HEK293 (cell line): ENCODE measurements at regions not wholly inside any gene's neighbourhood (a gene's known extent, or its start where the extent isn't known, plus 50 kb on each side); places are given as distances from the start of the nearest gene placed in this dataset.

Experiments used
- CTCF ChIA-PET: fragments of 350-600 bp; formaldehyde crosslinking; extraction: SDS; loops from one replicate; lab custom pipeline; 2021; ENCODE audit warnings: antibody characterized with exemption; lab: Yijun Ruan, JAX
- POLR2A ChIA-PET: fragments of 300-600 bp; formaldehyde crosslinking; extraction: SDS; loops from one replicate; lab custom pipeline; 2020; ENCODE audit warnings: antibody characterized with exemption, inconsistent platforms; lab: Yijun Ruan, JAX
- H3K27ac ChIP-seq: fragments of 200-500 bp; sonication (Bioruptor generic); 2 replicates; pipeline ENCODE4 v1.5.1; 2014; ENCODE audit warnings: low read depth, low read length, control low read depth, inconsistent platforms; ENCODE audit errors: extremely low read depth
- H3K36me3 ChIP-seq, 2 experiments: fragments of 200-500 bp in 1 of 2; sonication (Bioruptor generic) in 1 of 2; 1 replicate in 1 of 2; 2 replicates in 1 of 2; pipeline ENCODE4 v1.5.1; 2014 to 2017; ENCODE audit warnings: inconsistent platforms in 2 of 2, low read length in 2 of 2; ENCODE audit not compliant: control insufficient read depth in 2 of 2, insufficient read depth in 1 of 2
- H3K4me1 ChIP-seq: fragments of 200-500 bp; sonication (Bioruptor generic); 2 replicates; pipeline ENCODE4 v1.5.1; 2014; ENCODE audit warnings: mild to moderate bottlenecking, low read length, inconsistent platforms; ENCODE audit not compliant: control insufficient read depth, insufficient read depth
- H3K4me3 ChIP-seq: 2 replicates; pipeline ENCODE4 v1.5.1; 2011; ENCODE audit warnings: low read depth, mild to moderate bottlenecking, control low read depth, low read length, moderate library complexity
- H3K9me3 ChIP-seq: fragments of 200-500 bp; sonication (Bioruptor generic); 2 replicates; pipeline ENCODE4 v1.5.1; 2014; ENCODE audit warnings: low read depth, low read length, inconsistent platforms; ENCODE audit not compliant: control insufficient read depth, insufficient read depth
- HOXA7 ChIP-seq: sonication (generic); formaldehyde crosslinking; IDR thresholded peaks from 2 replicates; pipeline ENCODE4 v1.8.1; 2022; ENCODE audit warnings: missing genetic modification reagents, borderline replicate concordance
- RBAK ChIP-seq: fragments of 450-650 bp; formaldehyde crosslinking; IDR thresholded peaks from 2 replicates; pipeline ENCODE4 v1.5.1; 2016; ENCODE audit warnings: missing biosample characterization, missing genetic modification characterization
- TCF7L2 ChIP-seq: IDR thresholded peaks from 2 replicates; pipeline ENCODE4 v1.6.1; 2011; ENCODE audit warnings: low read depth, mild to moderate bottlenecking, inconsistent platforms, low read length, moderate library complexity, borderline replicate concordance
- ZBTB7A ChIP-seq: fragments of 450-650 bp; formaldehyde crosslinking; IDR thresholded peaks from 2 replicates; pipeline ENCODE4 v1.5.1; 2016; ENCODE audit warnings: low read depth, missing biosample characterization, missing genetic modification characterization
- ZEB2 ChIP-seq: fragments of 450-650 bp; formaldehyde crosslinking; IDR thresholded peaks from 2 replicates; pipeline ENCODE4 v1.5.1; 2016; ENCODE audit warnings: missing biosample characterization, missing genetic modification characterization
- ZFP3 ChIP-seq: fragments of 450-650 bp; formaldehyde crosslinking; IDR thresholded peaks from 2 replicates; pipeline ENCODE4 v1.5.1; 2016; ENCODE audit warnings: low read depth, missing biosample characterization, missing genetic modification characterization
- ZFP37 ChIP-seq: fragments of 450-650 bp; formaldehyde crosslinking; IDR thresholded peaks from 2 replicates; pipeline ENCODE4 v1.5.1; 2016; ENCODE audit warnings: missing biosample characterization, missing genetic modification characterization
- ZNF157 ChIP-seq: fragments of 450-650 bp; formaldehyde crosslinking; IDR thresholded peaks from 2 replicates; pipeline ENCODE4 v1.5.1; 2016; ENCODE audit warnings: missing biosample characterization, missing genetic modification characterization
- ZNF214 ChIP-seq: fragments of 450-650 bp; formaldehyde crosslinking; IDR thresholded peaks from 2 replicates; pipeline ENCODE4 v1.5.1; 2017; ENCODE audit warnings: missing biosample characterization, mild to moderate bottlenecking, missing genetic modification characterization, borderline replicate concordance
- ZNF311 ChIP-seq: fragments of 450-650 bp; formaldehyde crosslinking; IDR thresholded peaks from 2 replicates; pipeline ENCODE4 v1.5.1; 2017; ENCODE audit warnings: missing biosample characterization, missing genetic modification characterization, borderline replicate concordance
- ZNF354C ChIP-seq: fragments of 450-650 bp; formaldehyde crosslinking; IDR thresholded peaks from 2 replicates; pipeline ENCODE4 v1.5.1; 2016; ENCODE audit warnings: missing biosample characterization, missing genetic modification characterization, low read depth, borderline replicate concordance
- ZNF37A ChIP-seq: fragments of 450-650 bp; IDR thresholded peaks from 2 replicates; pipeline ENCODE4 v1.5.1; 2018; ENCODE audit warnings: missing biosample characterization, missing genetic modification characterization
- ZNF473 ChIP-seq: fragments of 450-650 bp; formaldehyde crosslinking; IDR thresholded peaks from 2 replicates; pipeline ENCODE4 v1.5.1; 2017; ENCODE audit warnings: missing biosample characterization, missing genetic modification characterization
- ZNF510 ChIP-seq: fragments of 450-650 bp; formaldehyde crosslinking; IDR thresholded peaks from 2 replicates; pipeline ENCODE4 v1.5.1; 2018; ENCODE audit warnings: mild to moderate bottlenecking, missing genetic modification characterization, missing biosample characterization; ENCODE audit not compliant: insufficient replicate concordance
- ZNF529 ChIP-seq: fragments of 450-650 bp; formaldehyde crosslinking; IDR thresholded peaks from 2 replicates; pipeline ENCODE4 v1.5.1; 2017; ENCODE audit warnings: missing genetic modification characterization, missing biosample characterization; ENCODE audit not compliant: insufficient replicate concordance
- ZNF530 ChIP-seq: fragments of 450-650 bp; formaldehyde crosslinking; IDR thresholded peaks from 2 replicates; pipeline ENCODE4 v1.5.1; 2016; ENCODE audit warnings: low read depth, missing biosample characterization, missing genetic modification characterization
- ZNF776 ChIP-seq: fragments of 450-650 bp; formaldehyde crosslinking; IDR thresholded peaks from 2 replicates; pipeline ENCODE4 v1.5.0; 2017; ENCODE audit warnings: missing biosample characterization, missing genetic modification characterization, borderline replicate concordance
- ZNF785 ChIP-seq: fragments of 450-650 bp; formaldehyde crosslinking; IDR thresholded peaks from 2 replicates; pipeline ENCODE4 v1.5.1; 2016; ENCODE audit warnings: missing biosample characterization, missing genetic modification characterization
- TF ChIP-seq, protein P1 (sequence below): sonication (generic); formaldehyde crosslinking; IDR thresholded peaks from 2 replicates; pipeline ENCODE4 v1.8.1; 2022; ENCODE audit warnings: mild to moderate bottlenecking, moderate library complexity, missing genetic modification reagents
- TF ChIP-seq, protein P2 (sequence below): fragments of 450-650 bp; formaldehyde crosslinking; IDR thresholded peaks from 2 replicates; pipeline ENCODE4 v1.5.1; 2016; ENCODE audit warnings: missing biosample characterization, missing genetic modification characterization
- TF ChIP-seq, protein P3 (sequence below): fragments of 450-650 bp; formaldehyde crosslinking; IDR thresholded peaks from 2 replicates; pipeline ENCODE4 v1.5.1; 2017; ENCODE audit warnings: missing biosample characterization, missing genetic modification characterization
- TF ChIP-seq, protein P4 (sequence below): fragments of 450-650 bp; formaldehyde crosslinking; IDR thresholded peaks from 2 replicates; pipeline ENCODE4 v1.5.0; 2017; ENCODE audit warnings: missing biosample characterization, missing genetic modification characterization, borderline replicate concordance
- TF ChIP-seq, protein P5 (sequence below): fragments of 450-650 bp; formaldehyde crosslinking; IDR thresholded peaks from 2 replicates; pipeline ENCODE4 v1.5.1; 2016; ENCODE audit warnings: missing biosample characterization, missing genetic modification characterization
- TF ChIP-seq, protein P6 (sequence below): fragments of 450-650 bp; formaldehyde crosslinking; IDR thresholded peaks from 2 replicates; pipeline ENCODE4 v1.5.1; 2016; ENCODE audit warnings: missing biosample characterization, missing genetic modification characterization

DNA sequence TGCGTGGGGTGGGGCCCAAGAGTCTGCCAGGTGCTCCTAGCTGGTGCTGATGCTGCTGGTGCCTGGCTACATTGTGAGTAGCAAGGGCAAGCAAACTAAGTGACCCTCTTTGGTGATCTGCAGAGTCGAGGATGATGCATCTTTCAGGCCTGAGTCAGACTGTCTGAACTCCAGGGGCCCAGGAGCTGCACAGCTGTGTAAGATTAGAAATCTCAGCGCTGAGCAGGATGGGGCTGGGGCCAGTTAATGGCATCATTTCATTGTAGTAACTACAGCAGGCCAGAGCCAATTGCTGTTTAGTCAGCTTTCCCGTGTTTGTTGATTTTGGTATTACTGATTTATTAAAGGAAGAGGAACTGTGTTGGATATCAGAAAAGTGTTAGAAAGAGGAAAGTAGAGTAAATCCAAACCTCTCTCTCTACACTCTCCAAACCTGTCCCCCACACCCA, 365.2 kb downstream of the PAX1 start:
- H3K36me3 ChIP-seq: no peaks in the 10 kb centered on the region
- no peak overlapping the region for H3K4me3 ChIP-seq
- H3K9me3 ChIP-seq: no peaks in the 10 kb centered on the region
- H3K4me1 ChIP-seq: no peaks in the 10 kb centered on the region; the same call in 1 of the 2 replicates
- TF ChIP-seq ZNF510 (tag by site-specific recombination) (no peak), ZEB2 (tag by site-specific recombination) (no peak), HOXA7 (no peak), ZNF530 (tag by site-specific recombination) (no peak), ZBTB7A (tag by site-specific recombination) (no peak), ZNF157 (tag by site-specific recombination) (no peak), ZNF529 (tag by site-specific recombination) (no peak), ZNF785 (tag by site-specific recombination) (no peak), ZFP3 (tag by site-specific recombination) (no peak), TCF7L2 (no peak), ZNF776 (tag by site-specific recombination) (no peak), RBAK (tag by site-specific recombination) (no peak)
- TF ChIP-seq, protein P1, sequence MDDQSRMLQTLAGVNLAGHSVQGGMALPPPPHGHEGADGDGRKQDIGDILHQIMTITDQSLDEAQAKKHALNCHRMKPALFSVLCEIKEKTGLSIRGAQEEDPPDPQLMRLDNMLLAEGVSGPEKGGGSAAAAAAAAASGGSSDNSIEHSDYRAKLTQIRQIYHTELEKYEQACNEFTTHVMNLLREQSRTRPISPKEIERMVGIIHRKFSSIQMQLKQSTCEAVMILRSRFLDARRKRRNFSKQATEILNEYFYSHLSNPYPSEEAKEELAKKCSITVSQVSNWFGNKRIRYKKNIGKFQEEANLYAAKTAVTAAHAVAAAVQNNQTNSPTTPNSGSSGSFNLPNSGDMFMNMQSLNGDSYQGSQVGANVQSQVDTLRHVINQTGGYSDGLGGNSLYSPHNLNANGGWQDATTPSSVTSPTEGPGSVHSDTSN: no peak
- TF ChIP-seq, protein P2, sequence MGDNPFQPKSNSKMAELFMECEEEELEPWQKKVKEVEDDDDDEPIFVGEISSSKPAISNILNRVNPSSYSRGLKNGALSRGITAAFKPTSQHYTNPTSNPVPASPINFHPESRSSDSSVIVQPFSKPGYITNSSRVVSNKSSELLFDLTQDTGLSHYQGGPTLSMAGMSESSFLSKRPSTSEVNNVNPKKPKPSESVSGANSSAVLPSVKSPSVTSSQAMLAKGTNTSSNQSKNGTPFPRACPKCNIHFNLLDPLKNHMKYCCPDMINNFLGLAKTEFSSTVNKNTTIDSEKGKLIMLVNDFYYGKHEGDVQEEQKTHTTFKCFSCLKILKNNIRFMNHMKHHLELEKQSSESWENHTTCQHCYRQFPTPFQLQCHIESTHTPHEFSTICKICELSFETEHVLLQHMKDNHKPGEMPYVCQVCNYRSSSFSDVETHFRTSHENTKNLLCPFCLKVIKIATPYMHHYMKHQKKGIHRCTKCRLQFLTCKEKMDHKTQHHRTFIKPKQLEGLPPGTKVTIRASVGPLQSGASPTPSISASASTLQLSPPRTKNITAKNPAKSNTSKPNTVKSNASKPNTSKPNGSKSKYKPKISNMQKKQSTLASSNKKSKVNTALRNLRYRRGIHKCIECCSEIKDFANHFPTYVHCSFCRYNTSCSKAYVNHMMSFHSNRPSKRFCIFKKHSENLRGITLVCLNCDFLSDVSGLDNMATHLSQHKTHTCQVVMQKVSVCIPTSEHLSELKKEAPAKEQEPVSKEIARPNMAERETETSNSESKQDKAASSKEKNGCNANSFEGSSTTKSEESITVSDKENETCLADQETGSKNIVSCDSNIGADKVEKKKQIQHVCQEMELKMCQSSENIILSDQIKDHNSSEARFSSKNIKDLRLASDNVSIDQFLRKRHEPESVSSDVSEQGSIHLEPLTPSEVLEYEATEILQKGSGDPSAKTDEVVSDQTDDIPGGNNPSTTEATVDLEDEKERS (tag by site-specific recombination): no peak
- TF ChIP-seq, protein P3, sequence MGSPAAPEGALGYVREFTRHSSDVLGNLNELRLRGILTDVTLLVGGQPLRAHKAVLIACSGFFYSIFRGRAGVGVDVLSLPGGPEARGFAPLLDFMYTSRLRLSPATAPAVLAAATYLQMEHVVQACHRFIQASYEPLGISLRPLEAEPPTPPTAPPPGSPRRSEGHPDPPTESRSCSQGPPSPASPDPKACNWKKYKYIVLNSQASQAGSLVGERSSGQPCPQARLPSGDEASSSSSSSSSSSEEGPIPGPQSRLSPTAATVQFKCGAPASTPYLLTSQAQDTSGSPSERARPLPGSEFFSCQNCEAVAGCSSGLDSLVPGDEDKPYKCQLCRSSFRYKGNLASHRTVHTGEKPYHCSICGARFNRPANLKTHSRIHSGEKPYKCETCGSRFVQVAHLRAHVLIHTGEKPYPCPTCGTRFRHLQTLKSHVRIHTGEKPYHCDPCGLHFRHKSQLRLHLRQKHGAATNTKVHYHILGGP (tag by site-specific recombination): no peak
- TF ChIP-seq, protein P4, sequence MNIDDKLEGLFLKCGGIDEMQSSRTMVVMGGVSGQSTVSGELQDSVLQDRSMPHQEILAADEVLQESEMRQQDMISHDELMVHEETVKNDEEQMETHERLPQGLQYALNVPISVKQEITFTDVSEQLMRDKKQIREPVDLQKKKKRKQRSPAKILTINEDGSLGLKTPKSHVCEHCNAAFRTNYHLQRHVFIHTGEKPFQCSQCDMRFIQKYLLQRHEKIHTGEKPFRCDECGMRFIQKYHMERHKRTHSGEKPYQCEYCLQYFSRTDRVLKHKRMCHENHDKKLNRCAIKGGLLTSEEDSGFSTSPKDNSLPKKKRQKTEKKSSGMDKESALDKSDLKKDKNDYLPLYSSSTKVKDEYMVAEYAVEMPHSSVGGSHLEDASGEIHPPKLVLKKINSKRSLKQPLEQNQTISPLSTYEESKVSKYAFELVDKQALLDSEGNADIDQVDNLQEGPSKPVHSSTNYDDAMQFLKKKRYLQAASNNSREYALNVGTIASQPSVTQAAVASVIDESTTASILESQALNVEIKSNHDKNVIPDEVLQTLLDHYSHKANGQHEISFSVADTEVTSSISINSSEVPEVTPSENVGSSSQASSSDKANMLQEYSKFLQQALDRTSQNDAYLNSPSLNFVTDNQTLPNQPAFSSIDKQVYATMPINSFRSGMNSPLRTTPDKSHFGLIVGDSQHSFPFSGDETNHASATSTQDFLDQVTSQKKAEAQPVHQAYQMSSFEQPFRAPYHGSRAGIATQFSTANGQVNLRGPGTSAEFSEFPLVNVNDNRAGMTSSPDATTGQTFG (tag by site-specific recombination): no peak
- TF ChIP-seq, all 188 proteins: peak for 0
- no peak overlapping the region for H3K27ac ChIP-seq
- CTCF ChIA-PET: no interaction called here
- POLR2A ChIA-PET: no interaction called here

DNA sequence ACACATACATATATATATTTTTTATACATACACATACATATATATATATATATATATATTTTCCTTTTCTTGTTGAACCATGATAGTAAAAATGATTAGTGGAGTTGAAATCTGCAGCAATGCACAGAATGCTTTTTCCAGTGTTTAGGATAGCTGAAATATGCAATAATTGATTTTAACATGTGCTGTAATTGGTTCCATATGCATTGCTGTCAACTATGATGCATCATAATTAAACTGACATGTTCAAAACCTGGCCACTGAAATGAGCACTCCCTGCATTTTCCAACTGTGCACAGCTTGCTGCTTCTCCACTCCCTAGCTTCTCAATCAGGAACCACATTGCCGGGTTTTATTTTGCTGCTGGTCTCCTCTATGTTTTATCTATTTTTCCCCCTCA, 358.3 kb downstream of the PAX1 start:
- Histone ChIP-seq H3K4me3 (no peak overlapping the region), H3K9me3 (no peaks in the 10 kb centered on the region), H3K27ac (no peak overlapping the region), H3K36me3 (no peaks in the 10 kb centered on the region), H3K4me1 (no peaks in the 10 kb centered on the region)
- ChIA-PET CTCF (interaction anchor here (0.7 kb wide), 1 partner anchor 33 kb away, joined by 3 read pairs; no protein-coding TSS in a partner anchor), POLR2A (no interaction called here)
- no peak for TF ChIP-seq ZNF37A (tag by site-specific recombination)
- TF ChIP-seq ZNF473: no peak
- no peak for TF ChIP-seq ZFP37 (tag by site-specific recombination)
- TF ChIP-seq ZNF354C (tag by site-specific recombination): no peak
- no peak for TF ChIP-seq ZNF214 (tag by site-specific recombination)
- TF ChIP-seq, protein P5, sequence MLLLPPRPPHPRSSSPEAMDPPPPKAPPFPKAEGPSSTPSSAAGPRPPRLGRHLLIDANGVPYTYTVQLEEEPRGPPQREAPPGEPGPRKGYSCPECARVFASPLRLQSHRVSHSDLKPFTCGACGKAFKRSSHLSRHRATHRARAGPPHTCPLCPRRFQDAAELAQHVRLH (tag by site-specific recombination): no peak
- no peak for TF ChIP-seq ZNF311 (tag by site-specific recombination)
- TF ChIP-seq, protein P6, sequence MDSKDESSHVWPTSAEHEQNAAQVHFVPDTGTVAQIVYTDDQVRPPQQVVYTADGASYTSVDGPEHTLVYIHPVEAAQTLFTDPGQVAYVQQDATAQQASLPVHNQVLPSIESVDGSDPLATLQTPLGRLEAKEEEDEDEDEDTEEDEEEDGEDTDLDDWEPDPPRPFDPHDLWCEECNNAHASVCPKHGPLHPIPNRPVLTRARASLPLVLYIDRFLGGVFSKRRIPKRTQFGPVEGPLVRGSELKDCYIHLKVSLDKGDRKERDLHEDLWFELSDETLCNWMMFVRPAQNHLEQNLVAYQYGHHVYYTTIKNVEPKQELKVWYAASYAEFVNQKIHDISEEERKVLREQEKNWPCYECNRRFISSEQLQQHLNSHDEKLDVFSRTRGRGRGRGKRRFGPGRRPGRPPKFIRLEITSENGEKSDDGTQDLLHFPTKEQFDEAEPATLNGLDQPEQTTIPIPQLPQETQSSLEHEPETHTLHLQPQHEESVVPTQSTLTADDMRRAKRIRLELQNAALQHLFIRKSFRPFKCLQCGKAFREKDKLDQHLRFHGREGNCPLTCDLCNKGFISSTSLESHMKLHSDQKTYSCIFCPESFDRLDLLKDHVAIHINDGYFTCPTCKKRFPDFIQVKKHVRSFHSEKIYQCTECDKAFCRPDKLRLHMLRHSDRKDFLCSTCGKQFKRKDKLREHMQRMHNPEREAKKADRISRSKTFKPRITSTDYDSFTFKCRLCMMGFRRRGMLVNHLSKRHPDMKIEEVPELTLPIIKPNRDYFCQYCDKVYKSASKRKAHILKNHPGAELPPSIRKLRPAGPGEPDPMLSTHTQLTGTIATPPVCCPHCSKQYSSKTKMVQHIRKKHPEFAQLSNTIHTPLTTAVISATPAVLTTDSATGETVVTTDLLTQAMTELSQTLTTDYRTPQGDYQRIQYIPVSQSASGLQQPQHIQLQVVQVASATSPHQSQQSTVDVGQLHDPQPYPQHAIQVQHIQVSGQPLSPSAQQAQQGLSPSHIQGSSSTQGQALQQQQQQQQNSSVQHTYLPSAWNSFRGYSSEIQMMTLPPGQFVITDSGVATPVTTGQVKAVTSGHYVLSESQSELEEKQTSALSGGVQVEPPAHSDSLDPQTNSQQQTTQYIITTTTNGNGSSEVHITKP (tag by site-specific recombination): no peak
